H9 (cell line): ENCODE measurements at regions not wholly inside any gene's neighbourhood (a gene's known extent, or its start where the extent isn't known, plus 50 kb on each side); places are given as distances from the start of the nearest gene placed in this dataset.

Source experiments
- DNase-seq: peaks from one replicate; pipeline ENCODE4 v3.0.0-alpha.2; 2017
- H2AFZ ChIP-seq: one replicate; pipeline ENCODE4 v1.6.1; 2013; ENCODE audit warnings: mild to moderate bottlenecking, low read length, control low read depth, moderate library complexity
- H2AK5ac ChIP-seq: 2 replicates; pipeline ENCODE4 v1.6.1; 2013; ENCODE audit warnings: low read length, control low read depth, mixed read lengths; ENCODE audit not compliant: insufficient read length
- H2BK120ac ChIP-seq: one replicate; pipeline ENCODE4 v1.6.1; 2013; ENCODE audit warnings: low read depth, mild to moderate bottlenecking, low read length, control low read depth, inconsistent platforms; ENCODE audit not compliant: poor library complexity, severe bottlenecking
- H2BK12ac ChIP-seq: 2 replicates; pipeline ENCODE4 v1.6.1; 2013; ENCODE audit warnings: low read length, control low read depth, mixed read lengths, low read depth; ENCODE audit not compliant: insufficient read length
- H2BK15ac ChIP-seq: 2 replicates; pipeline ENCODE4 v1.6.1; 2013; ENCODE audit warnings: low read depth, low read length, control low read depth
- H2BK20ac ChIP-seq: one replicate; pipeline ENCODE4 v1.6.1; 2013; ENCODE audit warnings: low read depth, mild to moderate bottlenecking, low read length, control low read depth, inconsistent platforms; ENCODE audit not compliant: poor library complexity, severe bottlenecking
- H2BK5ac ChIP-seq: 2 replicates; pipeline ENCODE4 v1.6.1; 2013; ENCODE audit warnings: low read length, control low read depth, mixed read lengths; ENCODE audit not compliant: insufficient read length
- H3K14ac ChIP-seq: 2 replicates; pipeline ENCODE4 v1.6.1; 2013; ENCODE audit warnings: low read length, control low read depth; ENCODE audit not compliant: insufficient read depth
- H3K18ac ChIP-seq: 2 replicates; pipeline ENCODE4 v1.6.1; 2013; ENCODE audit warnings: low read depth, mild to moderate bottlenecking, mixed read lengths, low read length, control low read depth; ENCODE audit not compliant: insufficient read length
- H3K23ac ChIP-seq: 2 replicates; pipeline ENCODE4 v1.6.1; 2013; ENCODE audit warnings: low read length, control low read depth, mixed read lengths, low read depth; ENCODE audit not compliant: insufficient read length
- H3K23me2 ChIP-seq: 2 replicates; pipeline ENCODE4 v1.6.1; 2013; ENCODE audit warnings: low read depth, mild to moderate bottlenecking, mixed read lengths, low read length, control low read depth; ENCODE audit not compliant: insufficient read length, poor library complexity, severe bottlenecking
- H3K27ac ChIP-seq: 2 replicates; pipeline ENCODE4 v1.5.1; 2013; ENCODE audit warnings: low read length, control low read depth, mixed read lengths, low read depth; ENCODE audit not compliant: insufficient read length
- H3K27me3 ChIP-seq: 2 replicates; pipeline ENCODE4 v1.6.1; 2013; ENCODE audit warnings: low read length, control low read depth, inconsistent platforms; ENCODE audit not compliant: insufficient read depth
- H3K4ac ChIP-seq: 2 replicates; pipeline ENCODE4 v1.6.1; 2013; ENCODE audit warnings: low read depth, mild to moderate bottlenecking, control low read depth, inconsistent platforms, low read length, moderate library complexity
- H3K4me1 ChIP-seq: 2 replicates; pipeline ENCODE4 v1.6.1; 2013; ENCODE audit warnings: low read length, control low read depth, inconsistent platforms; ENCODE audit not compliant: insufficient read depth
- H3K4me2 ChIP-seq: 2 replicates; pipeline ENCODE4 v1.6.1; 2013; ENCODE audit warnings: low read length, control low read depth, mixed read lengths; ENCODE audit not compliant: insufficient read length, insufficient read depth
- H3K56ac ChIP-seq: 2 replicates; pipeline ENCODE4 v1.6.1; 2013; ENCODE audit warnings: low read depth, mild to moderate bottlenecking, mixed read lengths, low read length, control low read depth; ENCODE audit not compliant: insufficient read length
- H3K79me1 ChIP-seq: 2 replicates; pipeline ENCODE4 v1.6.1; 2013; ENCODE audit warnings: low read depth, mild to moderate bottlenecking, moderate library complexity, low read length, control low read depth, inconsistent platforms; ENCODE audit not compliant: insufficient read depth, poor library complexity, severe bottlenecking
- H3K79me2 ChIP-seq: 2 replicates; pipeline ENCODE4 v1.6.1; 2013; ENCODE audit warnings: low read length, control low read depth, inconsistent platforms; ENCODE audit not compliant: insufficient read depth
- H3K9ac ChIP-seq: 2 replicates; pipeline ENCODE4 v1.6.1; 2013; ENCODE audit warnings: low read length, control low read depth, mixed read lengths; ENCODE audit not compliant: insufficient read length; ENCODE audit errors: extremely low read depth
- H3K9me3 ChIP-seq: one replicate; pipeline ENCODE4 v1.6.1; 2013; ENCODE audit warnings: low read depth, low read length, inconsistent platforms; ENCODE audit not compliant: control insufficient read depth
- H3T11ph ChIP-seq: one replicate; pipeline ENCODE4 v1.6.1; 2013; ENCODE audit warnings: mild to moderate bottlenecking, low read length, control low read depth, inconsistent platforms
- H4K20me1 ChIP-seq: one replicate; pipeline ENCODE4 v1.6.1; 2013; ENCODE audit not compliant: control insufficient read depth, insufficient read length, insufficient read depth
- H4K5ac ChIP-seq: 2 replicates; pipeline ENCODE4 v1.6.1; 2013; ENCODE audit warnings: low read depth, mild to moderate bottlenecking, mixed read lengths, low read length, control low read depth; ENCODE audit not compliant: insufficient read length
- H4K8ac ChIP-seq: replicated peaks from 2 replicates; pipeline ENCODE4 v1.6.1; 2013; ENCODE audit warnings: low read length, control low read depth, mixed read lengths, low read depth; ENCODE audit not compliant: insufficient read length
- H4K91ac ChIP-seq: 2 replicates; pipeline ENCODE4 v1.6.1; 2013; ENCODE audit warnings: low read depth, mild to moderate bottlenecking, moderate library complexity, mixed read lengths, low read length, control low read depth; ENCODE audit not compliant: insufficient read length
- H3K27ac Mint-ChIP-seq, 3 experiments: 2 replicates in 2 of 3; 3 replicates in 1 of 3; pipeline ENCODE4 v1.8.0; 2020 to 2021; ENCODE audit warnings: mixed read lengths in 3 of 3, mild to moderate bottlenecking in 1 of 3, moderate library complexity in 1 of 3
- H3K27me3 Mint-ChIP-seq: 2 replicates; pipeline ENCODE4 v1.8.0; 2021; ENCODE audit warnings: low read depth, mild to moderate bottlenecking, moderate library complexity, mixed read lengths
- H3K36me3 Mint-ChIP-seq, 3 experiments: 2 replicates in 2 of 3; 3 replicates in 1 of 3; pipeline ENCODE4 v1.8.0; 2020 to 2021; ENCODE audit warnings: low read depth in 3 of 3, mixed read lengths in 3 of 3; ENCODE audit not compliant: insufficient read depth in 1 of 3
- H3K4me1 Mint-ChIP-seq, 2 experiments: 2 replicates each; pipeline ENCODE4 v1.8.0; 2020; ENCODE audit warnings: mixed read lengths in 2 of 2
- H3K4me3 Mint-ChIP-seq, 2 experiments: 2 replicates in 1 of 2; 3 replicates in 1 of 2; pipeline ENCODE4 v1.8.0; 2020 to 2021; ENCODE audit warnings: mild to moderate bottlenecking in 2 of 2, mixed read lengths in 2 of 2, moderate library complexity in 1 of 2
- H3K9me3 Mint-ChIP-seq, 2 experiments: 2 replicates in 1 of 2; 3 replicates in 1 of 2; pipeline ENCODE4 v1.8.0; 2020; ENCODE audit warnings: mild to moderate bottlenecking in 2 of 2, mixed read lengths in 2 of 2, moderate library complexity in 1 of 2
- WGBS: extraction: QIAGEN DNeasy Blood & Tissue Kit; methylation state at CpG from one replicate; pipeline ENCODE4 v1.1.7; 2013; ENCODE audit warnings: missing lambda C conversion rate, low lambda C conversion rate, mixed read lengths; ENCODE audit not compliant: insufficient read length; ENCODE audit errors: extremely low coverage; 5-methylcytosine and 5-hydroxymethylcytosine counted together
- TF ChIP-seq, protein P1 (sequence below): fragments of 200-600 bp; sonication (generic); conservative IDR thresholded peaks from 3 replicates; pipeline ENCODE4 v1.8.0; 2021; ENCODE audit warnings: antibody characterized with exemption, mild to moderate bottlenecking

DNA sequence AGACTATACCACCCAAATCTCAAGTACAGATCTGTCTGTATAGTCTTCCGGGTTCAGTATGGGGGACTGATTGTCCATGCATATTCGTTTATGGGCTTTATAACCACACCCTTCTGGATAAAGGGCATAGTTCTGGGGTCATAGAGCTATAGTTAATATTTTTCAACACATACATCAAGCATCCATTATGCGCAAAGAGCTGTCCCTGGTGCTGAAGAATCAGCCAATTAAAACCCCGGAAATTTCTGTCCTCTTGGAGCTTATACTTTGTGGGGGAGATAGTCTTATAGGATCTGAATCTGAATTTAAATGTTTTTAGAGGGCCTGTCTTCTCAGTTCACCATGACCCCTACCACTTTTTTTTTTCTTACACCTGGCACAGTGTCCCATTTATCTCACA lies 256.7 kb downstream of the SUDS3 start:
- H3K14ac ChIP-seq = no peak overlapping the region
- no peak overlapping the region for H2BK15ac ChIP-seq
- H3T11ph ChIP-seq = no peak overlapping the region
- no peaks in the 10 kb centered on the region for H3K79me2 ChIP-seq
- no peak for DNase-seq
- no peaks in the 10 kb centered on the region for H3K9me3 ChIP-seq
- WGBS = no CpG with 5 or more reads among the region's 4 CpGs
- H3K56ac ChIP-seq = no peak overlapping the region
- H3K23ac ChIP-seq = no peak overlapping the region
- H4K8ac ChIP-seq = no peak overlapping the region
- H2BK12ac ChIP-seq = no peak overlapping the region
- H3K79me1 ChIP-seq = no peaks in the 10 kb centered on the region
- Mint-ChIP-seq H3K27ac (no peak overlapping the region), H3K36me3 (no peaks in the 10 kb centered on the region), H3K4me1 (peaks cover under 1 to 1% of the 10 kb centered on the region in 2 experiments; a peak in 3 of 4 replicates), H3K9me3 (no peaks in the 10 kb centered on the region), H3K4me3 (no peak overlapping the region), H3K27me3 (no peaks in the 10 kb centered on the region; the same call in 1 of the 2 replicates)
- no peak overlapping the region for H4K91ac ChIP-seq
- H3K4me1 ChIP-seq = no peaks in the 10 kb centered on the region
- TF ChIP-seq, protein P1, sequence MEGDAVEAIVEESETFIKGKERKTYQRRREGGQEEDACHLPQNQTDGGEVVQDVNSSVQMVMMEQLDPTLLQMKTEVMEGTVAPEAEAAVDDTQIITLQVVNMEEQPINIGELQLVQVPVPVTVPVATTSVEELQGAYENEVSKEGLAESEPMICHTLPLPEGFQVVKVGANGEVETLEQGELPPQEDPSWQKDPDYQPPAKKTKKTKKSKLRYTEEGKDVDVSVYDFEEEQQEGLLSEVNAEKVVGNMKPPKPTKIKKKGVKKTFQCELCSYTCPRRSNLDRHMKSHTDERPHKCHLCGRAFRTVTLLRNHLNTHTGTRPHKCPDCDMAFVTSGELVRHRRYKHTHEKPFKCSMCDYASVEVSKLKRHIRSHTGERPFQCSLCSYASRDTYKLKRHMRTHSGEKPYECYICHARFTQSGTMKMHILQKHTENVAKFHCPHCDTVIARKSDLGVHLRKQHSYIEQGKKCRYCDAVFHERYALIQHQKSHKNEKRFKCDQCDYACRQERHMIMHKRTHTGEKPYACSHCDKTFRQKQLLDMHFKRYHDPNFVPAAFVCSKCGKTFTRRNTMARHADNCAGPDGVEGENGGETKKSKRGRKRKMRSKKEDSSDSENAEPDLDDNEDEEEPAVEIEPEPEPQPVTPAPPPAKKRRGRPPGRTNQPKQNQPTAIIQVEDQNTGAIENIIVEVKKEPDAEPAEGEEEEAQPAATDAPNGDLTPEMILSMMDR = no peak
- no peak overlapping the region for H3K18ac ChIP-seq
- H3K4ac ChIP-seq = no peak overlapping the region
- no peak overlapping the region for H2BK20ac ChIP-seq
- H4K20me1 ChIP-seq = no peaks in the 10 kb centered on the region
- no peaks in the 10 kb centered on the region for H3K27me3 ChIP-seq
- H3K9ac ChIP-seq = no peak overlapping the region
- no peak overlapping the region for H2AK5ac ChIP-seq
- H3K23me2 ChIP-seq = no peaks in the 10 kb centered on the region
- no peak overlapping the region for H3K27ac ChIP-seq
- H4K5ac ChIP-seq = no peak overlapping the region
- H3K4me2 ChIP-seq = no peak overlapping the region
- no peak overlapping the region for H2BK5ac ChIP-seq
- no peak overlapping the region for H2AFZ ChIP-seq
- H2BK120ac ChIP-seq = no peak overlapping the region
